ENCODE measurements at regions not wholly inside any gene's neighbourhood (a gene's known extent, or its start where the extent isn't known, plus 50 kb on each side); places are given as distances from the start of the nearest gene placed in this dataset.

GRCh38 chr3:20576228-20576627 is 390.2 kb upstream of the SGO1 start (continued):
- no peak for TF ChIP-seq CHD7 (IDR thresholded peaks at IDR 0.05; ENCODE audit: insufficient replicate concordance, low read length)
